HEK293T (cell line): ENCODE measurements at regions not wholly inside any gene's neighbourhood (a gene's known extent, or its start where the extent isn't known, plus 50 kb on each side); places are given as distances from the start of the nearest gene placed in this dataset.

Experiments
- ARNT ChIP-seq: fragments of 450-650 bp; IDR thresholded peaks from 2 replicates; pipeline ENCODE4 v1.6.1; 2017; ENCODE audit warnings: mild to moderate bottlenecking
- BHLHE40 ChIP-seq: fragments of 450-650 bp; IDR thresholded peaks from 2 replicates; pipeline ENCODE4 v1.6.1; 2016; ENCODE audit warnings: mild to moderate bottlenecking, moderate library complexity, borderline replicate concordance
- CTBP1 ChIP-seq: fragments of 450-650 bp; IDR thresholded peaks from 2 replicates; pipeline ENCODE4 v1.6.1; 2016; ENCODE audit warnings: borderline replicate concordance
- ELF4 ChIP-seq: fragments of 450-650 bp; IDR thresholded peaks from 2 replicates; pipeline ENCODE4 v1.6.1; 2017; ENCODE audit warnings: antibody characterized with exemption
- FOXK2 ChIP-seq: fragments of 450-650 bp; IDR thresholded peaks from 2 replicates; pipeline ENCODE4 v1.6.1; 2016; ENCODE audit warnings: mild to moderate bottlenecking
- L3MBTL2 ChIP-seq: fragments of 450-650 bp; conservative IDR thresholded peaks from 2 replicates; pipeline ENCODE4 v1.6.1; 2016; ENCODE audit warnings: mild to moderate bottlenecking
- LEF1 ChIP-seq: fragments of 450-650 bp; IDR thresholded peaks from 2 replicates; pipeline ENCODE4 v1.6.1; 2017; ENCODE audit warnings: mild to moderate bottlenecking, borderline replicate concordance
- NFRKB ChIP-seq: fragments of 450-650 bp; IDR thresholded peaks from 2 replicates; pipeline ENCODE4 v1.6.1; 2016; ENCODE audit warnings: mild to moderate bottlenecking, moderate library complexity
- PKNOX1 ChIP-seq: fragments of 450-650 bp; IDR thresholded peaks from 2 replicates; pipeline ENCODE4 v1.6.1; 2016
- SP1 ChIP-seq: fragments of 450-650 bp; IDR thresholded peaks from 2 replicates; pipeline ENCODE4 v1.6.1; 2017
- SUZ12 ChIP-seq: fragments of 450-650 bp; IDR thresholded peaks from 2 replicates; pipeline ENCODE4 v1.6.1; 2016; ENCODE audit warnings: mild to moderate bottlenecking
- ZNF384 ChIP-seq: fragments of 450-650 bp; IDR thresholded peaks from 2 replicates; pipeline ENCODE4 v1.6.1; 2016

- no peak for TF ChIP-seq SP1
- TF ChIP-seq BHLHE40: no peak
- no peak for TF ChIP-seq FOXK2
- no peak for TF ChIP-seq PKNOX1
- no peak for TF ChIP-seq L3MBTL2
- TF ChIP-seq ARNT: no peak
- TF ChIP-seq SUZ12: no peak
- TF ChIP-seq CTBP1: no peak
- no peak for TF ChIP-seq NFRKB
- no peak for TF ChIP-seq LEF1
- TF ChIP-seq ZNF384: peak; percentile 75
- TF ChIP-seq ELF4: no peak
These were observed 68.0 kb upstream of the MAP4 start for GRCh38 chr3:48084170-48084569.
